Testis (tissue), 2 donors: ENCODE measurements at regions not wholly inside any gene's neighbourhood (a gene's known extent, or its start where the extent isn't known, plus 50 kb on each side); places are given as distances from the start of the nearest gene placed in this dataset.

Source experiments
- POLR2A ChIP-seq: fragments of 450-650 bp; IDR thresholded peaks from one replicate; pipeline ENCODE4 v1.6.1; 2017; ENCODE audit warnings: antibody characterized with exemption, mild to moderate bottlenecking, moderate library complexity
- TF ChIP-seq, protein P1 (sequence below), 3 experiments: fragments of 450-650 bp in 2 of 3; fragments of 200-600 bp in 1 of 3; sonication (generic) in 1 of 3; IDR thresholded peaks; one replicate each; pipeline ENCODE4 v1.5.1; 2016 to 2019; ENCODE audit warnings: antibody characterized with exemption in 3 of 3, mild to moderate bottlenecking in 2 of 3, moderate library complexity in 1 of 3

DNA sequence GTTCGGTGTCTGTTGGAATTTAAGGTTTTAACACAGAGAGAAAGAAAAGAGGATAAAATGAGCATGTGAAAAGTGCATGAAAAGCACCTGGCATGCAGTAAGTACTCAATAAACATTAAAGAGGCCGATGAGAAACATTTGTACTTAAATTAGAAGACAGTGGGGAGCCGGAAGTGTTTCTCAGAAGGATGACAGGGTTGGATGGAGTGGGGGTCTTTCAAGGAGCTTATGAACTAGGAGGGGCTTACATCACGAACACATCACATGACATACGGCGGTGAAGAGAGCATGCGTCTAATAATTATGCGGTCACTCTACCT lies 83.8 kb upstream of the FZD7 start:
- TF ChIP-seq, protein P1, sequence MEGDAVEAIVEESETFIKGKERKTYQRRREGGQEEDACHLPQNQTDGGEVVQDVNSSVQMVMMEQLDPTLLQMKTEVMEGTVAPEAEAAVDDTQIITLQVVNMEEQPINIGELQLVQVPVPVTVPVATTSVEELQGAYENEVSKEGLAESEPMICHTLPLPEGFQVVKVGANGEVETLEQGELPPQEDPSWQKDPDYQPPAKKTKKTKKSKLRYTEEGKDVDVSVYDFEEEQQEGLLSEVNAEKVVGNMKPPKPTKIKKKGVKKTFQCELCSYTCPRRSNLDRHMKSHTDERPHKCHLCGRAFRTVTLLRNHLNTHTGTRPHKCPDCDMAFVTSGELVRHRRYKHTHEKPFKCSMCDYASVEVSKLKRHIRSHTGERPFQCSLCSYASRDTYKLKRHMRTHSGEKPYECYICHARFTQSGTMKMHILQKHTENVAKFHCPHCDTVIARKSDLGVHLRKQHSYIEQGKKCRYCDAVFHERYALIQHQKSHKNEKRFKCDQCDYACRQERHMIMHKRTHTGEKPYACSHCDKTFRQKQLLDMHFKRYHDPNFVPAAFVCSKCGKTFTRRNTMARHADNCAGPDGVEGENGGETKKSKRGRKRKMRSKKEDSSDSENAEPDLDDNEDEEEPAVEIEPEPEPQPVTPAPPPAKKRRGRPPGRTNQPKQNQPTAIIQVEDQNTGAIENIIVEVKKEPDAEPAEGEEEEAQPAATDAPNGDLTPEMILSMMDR (IDR thresholded peaks at IDR 0.05), result no peak
- TF ChIP-seq POLR2A, result no peak
